ENCODE measurements at regions not wholly inside any gene's neighbourhood (a gene's known extent, or its start where the extent isn't known, plus 50 kb on each side); places are given as distances from the start of the nearest gene placed in this dataset.

GRCh38 chr15:53116169-53116568, 326.0 kb upstream of the ONECUT1 start:
- H3K4me1 Mint-ChIP-seq: no peaks in the 10 kb centered on the region

DNA sequence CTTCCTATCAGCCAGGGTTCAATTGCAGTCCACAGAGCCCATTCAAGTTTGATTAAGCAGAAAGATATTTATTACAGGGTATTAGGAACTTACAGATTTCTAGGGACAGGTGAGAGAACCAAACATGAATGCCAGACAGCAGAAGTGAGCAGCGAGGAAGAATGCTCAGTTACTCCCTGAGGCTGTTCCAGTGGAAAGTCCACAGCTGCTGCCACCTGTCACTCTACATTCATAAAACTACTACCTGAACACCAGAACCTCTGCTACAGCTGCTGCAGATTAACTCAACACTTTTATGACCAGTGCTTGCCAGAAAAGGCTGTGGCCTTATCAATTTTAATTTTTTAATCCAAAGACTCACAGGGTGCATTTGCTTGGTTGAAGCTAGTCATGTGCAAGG, 325.4 kb upstream of the ONECUT1 start:
- H3K27me3 Mint-ChIP-seq (ENCODE audit: low read depth): peaks cover 6% of the 10 kb centered on the region
- peaks cover 4% of the 10 kb centered on the region for H3K9me3 Mint-ChIP-seq
- H3K4me3 Mint-ChIP-seq: no peak overlapping the region
- no peak overlapping the region for H3K27ac Mint-ChIP-seq
- H3K4me1 Mint-ChIP-seq: no peaks in the 10 kb centered on the region
- no peaks in the 10 kb centered on the region for H3K36me3 Mint-ChIP-seq (ENCODE audit: low read depth)
- TF ChIP-seq, protein P1, sequence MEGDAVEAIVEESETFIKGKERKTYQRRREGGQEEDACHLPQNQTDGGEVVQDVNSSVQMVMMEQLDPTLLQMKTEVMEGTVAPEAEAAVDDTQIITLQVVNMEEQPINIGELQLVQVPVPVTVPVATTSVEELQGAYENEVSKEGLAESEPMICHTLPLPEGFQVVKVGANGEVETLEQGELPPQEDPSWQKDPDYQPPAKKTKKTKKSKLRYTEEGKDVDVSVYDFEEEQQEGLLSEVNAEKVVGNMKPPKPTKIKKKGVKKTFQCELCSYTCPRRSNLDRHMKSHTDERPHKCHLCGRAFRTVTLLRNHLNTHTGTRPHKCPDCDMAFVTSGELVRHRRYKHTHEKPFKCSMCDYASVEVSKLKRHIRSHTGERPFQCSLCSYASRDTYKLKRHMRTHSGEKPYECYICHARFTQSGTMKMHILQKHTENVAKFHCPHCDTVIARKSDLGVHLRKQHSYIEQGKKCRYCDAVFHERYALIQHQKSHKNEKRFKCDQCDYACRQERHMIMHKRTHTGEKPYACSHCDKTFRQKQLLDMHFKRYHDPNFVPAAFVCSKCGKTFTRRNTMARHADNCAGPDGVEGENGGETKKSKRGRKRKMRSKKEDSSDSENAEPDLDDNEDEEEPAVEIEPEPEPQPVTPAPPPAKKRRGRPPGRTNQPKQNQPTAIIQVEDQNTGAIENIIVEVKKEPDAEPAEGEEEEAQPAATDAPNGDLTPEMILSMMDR (IDR thresholded peaks at IDR 0.05; ENCODE audit: unreplicated experiment in 3 of 3): no peak

More at GRCh38 chr15:53116169-53116568, 326.0 kb upstream of the ONECUT1 start:
- peaks cover 4% of the 10 kb centered on the region for H3K9me3 Mint-ChIP-seq
- TF ChIP-seq, protein P1 (IDR thresholded peaks at IDR 0.05; ENCODE audit: unreplicated experiment in 3 of 3): no peak
- no peak overlapping the region for H3K4me3 Mint-ChIP-seq
- no peak overlapping the region for H3K27ac Mint-ChIP-seq
- no peaks in the 10 kb centered on the region for H3K36me3 Mint-ChIP-seq (ENCODE audit: low read depth)
- peaks cover 6% of the 10 kb centered on the region for H3K27me3 Mint-ChIP-seq (ENCODE audit: low read depth)

DNA sequence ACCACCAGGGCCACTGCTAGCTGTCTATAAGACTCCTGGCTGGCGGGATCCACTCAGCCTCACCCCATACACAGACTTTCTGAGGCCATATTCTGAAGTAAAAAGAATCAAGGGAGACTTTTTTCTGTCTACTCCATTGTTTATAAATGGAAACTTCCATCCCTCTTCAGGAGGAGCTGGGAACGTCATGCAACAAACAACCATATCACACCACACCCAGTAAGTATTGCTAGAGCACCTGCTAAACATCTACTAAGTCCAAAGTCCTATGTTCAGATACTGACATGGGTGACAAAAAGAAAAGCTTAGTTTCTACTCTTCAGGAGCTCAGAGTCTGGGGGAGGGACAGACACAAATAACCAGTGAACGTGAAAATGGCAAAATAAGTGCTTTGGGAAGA, 324.8 kb upstream of the ONECUT1 start:
- TF ChIP-seq, protein P1 (IDR thresholded peaks at IDR 0.05; ENCODE audit: unreplicated experiment in 3 of 3): no peak
- H3K27me3 Mint-ChIP-seq (ENCODE audit: low read depth): peaks cover 6% of the 10 kb centered on the region
- H3K27ac Mint-ChIP-seq: no peak overlapping the region
- H3K9me3 Mint-ChIP-seq: peaks cover 4% of the 10 kb centered on the region
- H3K4me3 Mint-ChIP-seq: no peak overlapping the region
- H3K36me3 Mint-ChIP-seq (ENCODE audit: low read depth): no peaks in the 10 kb centered on the region
- no peaks in the 10 kb centered on the region for H3K4me1 Mint-ChIP-seq

- H3K9me3 Mint-ChIP-seq: peaks cover 2% of the 10 kb centered on the region
- no peaks in the 10 kb centered on the region for H3K36me3 Mint-ChIP-seq (ENCODE audit: low read depth)
- no peak overlapping the region for H3K27ac Mint-ChIP-seq
- peaks cover 9% of the 10 kb centered on the region for H3K27me3 Mint-ChIP-seq (ENCODE audit: low read depth)
- H3K4me1 Mint-ChIP-seq: no peaks in the 10 kb centered on the region
- TF ChIP-seq, protein P1 (IDR thresholded peaks at IDR 0.05; ENCODE audit: unreplicated experiment in 3 of 3): no peak
- H3K4me3 Mint-ChIP-seq: no peak overlapping the region
Measured at GRCh38 chr15:53110999-53111398, 320.9 kb upstream of the ONECUT1 start.

DNA sequence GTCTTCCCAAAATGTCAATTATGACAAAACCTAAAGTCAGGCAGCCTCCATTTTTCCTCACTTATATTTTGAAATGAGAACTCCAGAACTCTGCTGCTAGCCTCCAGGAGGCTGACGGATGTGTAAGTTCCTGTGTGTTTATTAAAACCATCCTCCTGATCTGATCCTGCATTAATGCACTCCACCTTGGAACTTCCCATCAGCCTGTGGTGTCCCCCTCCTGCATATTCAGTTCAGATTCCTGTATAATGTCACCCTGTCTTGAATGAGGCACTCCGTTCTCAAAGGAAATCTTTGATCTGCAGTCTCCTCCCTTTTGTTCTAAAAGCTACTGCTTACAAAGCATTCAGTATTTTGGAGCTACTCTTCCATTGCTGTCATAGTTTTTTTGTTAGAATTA, 318.2 kb upstream of the ONECUT1 start:
- TF ChIP-seq, protein P1 (IDR thresholded peaks at IDR 0.05; ENCODE audit: unreplicated experiment in 3 of 3): no peak
- H3K27ac Mint-ChIP-seq: no peak overlapping the region
- peaks cover 8% of the 10 kb centered on the region for H3K27me3 Mint-ChIP-seq (ENCODE audit: low read depth)
- no peaks in the 10 kb centered on the region for H3K9me3 Mint-ChIP-seq
- H3K4me1 Mint-ChIP-seq: no peaks in the 10 kb centered on the region
- H3K4me3 Mint-ChIP-seq: no peak overlapping the region
- H3K36me3 Mint-ChIP-seq (ENCODE audit: low read depth): no peaks in the 10 kb centered on the region

DNA sequence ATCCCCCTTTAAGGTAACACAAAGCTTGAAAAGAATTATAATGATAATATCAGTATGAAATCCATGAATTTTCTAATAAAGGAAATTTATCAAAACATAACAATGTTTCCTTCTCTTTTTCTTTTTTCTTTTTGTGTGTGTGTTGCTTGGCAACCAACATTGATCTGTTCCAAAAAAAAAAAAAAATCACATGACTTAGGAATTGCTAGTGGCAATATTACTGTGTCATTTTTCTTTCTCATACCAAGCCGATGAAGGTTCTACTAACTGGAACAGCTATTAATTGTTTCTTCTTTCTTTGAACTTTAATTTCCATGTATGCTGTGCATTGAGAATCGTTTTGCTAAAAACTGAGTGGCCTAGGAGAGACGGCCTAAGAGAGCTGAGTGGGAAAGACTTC, 317.7 kb upstream of the ONECUT1 start:
- peaks cover 3% of the 10 kb centered on the region for H3K27me3 Mint-ChIP-seq (ENCODE audit: low read depth)
- H3K4me3 Mint-ChIP-seq: no peak overlapping the region
- H3K4me1 Mint-ChIP-seq: peaks cover under 1% of the 10 kb centered on the region
- H3K9me3 Mint-ChIP-seq: no peaks in the 10 kb centered on the region
- H3K36me3 Mint-ChIP-seq (ENCODE audit: low read depth): no peaks in the 10 kb centered on the region
- TF ChIP-seq, protein P1 (IDR thresholded peaks at IDR 0.05; ENCODE audit: unreplicated experiment in 3 of 3): no peak
- H3K27ac Mint-ChIP-seq: no peak overlapping the region

All from nephron (organoid).